HL-60 (cell line): ENCODE measurements at regions not wholly inside any gene's neighbourhood (a gene's known extent, or its start where the extent isn't known, plus 50 kb on each side); places are given as distances from the start of the nearest gene placed in this dataset.

Experiments used
- DNase-seq, 2 experiments: peaks; one replicate each; pipeline ENCODE4 v3.0.0-alpha.2; 2010 to 2020; ENCODE audit warnings: low read depth in 1 of 2, low spot score in 1 of 2
- H3K27ac ChIP-seq: fragments of 250-450 bp; sonication (Bioruptor Pico); replicated peaks from 2 replicates; pipeline ENCODE4 v1.5.1; 2020; ENCODE audit warnings: mild to moderate bottlenecking, moderate library complexity
- H3K27me3 ChIP-seq: fragments of 250-450 bp; sonication (Bioruptor Pico); 2 replicates; pipeline ENCODE4 v1.5.1; 2021; ENCODE audit warnings: mild to moderate bottlenecking, moderate library complexity; ENCODE audit not compliant: insufficient read depth, poor library complexity, severe bottlenecking
- H3K4me3 ChIP-seq: replicated peaks from 2 replicates; pipeline ENCODE4 v1.5.1; 2011; ENCODE audit warnings: mild to moderate bottlenecking, control low read depth, low read length; ENCODE audit not compliant: insufficient read depth
- GABPA ChIP-seq: IDR thresholded peaks from 2 replicates; pipeline ENCODE4 v1.6.1; 2012; ENCODE audit warnings: low read depth
- POLR2AphosphoS5 ChIP-seq: IDR thresholded peaks from 2 replicates; pipeline ENCODE4 v1.6.1; 2012; ENCODE audit warnings: low read depth
- SPI1 ChIP-seq: IDR thresholded peaks from 2 replicates; pipeline ENCODE4 v1.6.1; 2012; ENCODE audit warnings: low read depth, mild to moderate bottlenecking, borderline replicate concordance
- TF ChIP-seq, protein P1 (sequence below): IDR thresholded peaks from one replicate; pipeline ENCODE4 v1.5.1; 2011; ENCODE audit warnings: low read length, control low read depth, inconsistent platforms; ENCODE audit not compliant: insufficient read depth
- TF ChIP-seq, protein P2 (sequence below): IDR thresholded peaks from 2 replicates; pipeline ENCODE4 v1.6.1; 2012; ENCODE audit warnings: low read depth; ENCODE audit not compliant: insufficient replicate concordance

GRCh38 chr4:71978210-71978835, 53.5 kb upstream of the NPFFR2 start:
- H3K4me3 ChIP-seq = no peak overlapping the region
- no peak overlapping the region for H3K27ac ChIP-seq
- H3K27me3 ChIP-seq = no peaks in the 10 kb centered on the region
- no peak for DNase-seq
- TF ChIP-seq POLR2AphosphoS5 (no peak), SPI1 (no peak), GABPA (no peak)
- TF ChIP-seq, protein P1, sequence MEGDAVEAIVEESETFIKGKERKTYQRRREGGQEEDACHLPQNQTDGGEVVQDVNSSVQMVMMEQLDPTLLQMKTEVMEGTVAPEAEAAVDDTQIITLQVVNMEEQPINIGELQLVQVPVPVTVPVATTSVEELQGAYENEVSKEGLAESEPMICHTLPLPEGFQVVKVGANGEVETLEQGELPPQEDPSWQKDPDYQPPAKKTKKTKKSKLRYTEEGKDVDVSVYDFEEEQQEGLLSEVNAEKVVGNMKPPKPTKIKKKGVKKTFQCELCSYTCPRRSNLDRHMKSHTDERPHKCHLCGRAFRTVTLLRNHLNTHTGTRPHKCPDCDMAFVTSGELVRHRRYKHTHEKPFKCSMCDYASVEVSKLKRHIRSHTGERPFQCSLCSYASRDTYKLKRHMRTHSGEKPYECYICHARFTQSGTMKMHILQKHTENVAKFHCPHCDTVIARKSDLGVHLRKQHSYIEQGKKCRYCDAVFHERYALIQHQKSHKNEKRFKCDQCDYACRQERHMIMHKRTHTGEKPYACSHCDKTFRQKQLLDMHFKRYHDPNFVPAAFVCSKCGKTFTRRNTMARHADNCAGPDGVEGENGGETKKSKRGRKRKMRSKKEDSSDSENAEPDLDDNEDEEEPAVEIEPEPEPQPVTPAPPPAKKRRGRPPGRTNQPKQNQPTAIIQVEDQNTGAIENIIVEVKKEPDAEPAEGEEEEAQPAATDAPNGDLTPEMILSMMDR = no peak
- TF ChIP-seq, protein P2, sequence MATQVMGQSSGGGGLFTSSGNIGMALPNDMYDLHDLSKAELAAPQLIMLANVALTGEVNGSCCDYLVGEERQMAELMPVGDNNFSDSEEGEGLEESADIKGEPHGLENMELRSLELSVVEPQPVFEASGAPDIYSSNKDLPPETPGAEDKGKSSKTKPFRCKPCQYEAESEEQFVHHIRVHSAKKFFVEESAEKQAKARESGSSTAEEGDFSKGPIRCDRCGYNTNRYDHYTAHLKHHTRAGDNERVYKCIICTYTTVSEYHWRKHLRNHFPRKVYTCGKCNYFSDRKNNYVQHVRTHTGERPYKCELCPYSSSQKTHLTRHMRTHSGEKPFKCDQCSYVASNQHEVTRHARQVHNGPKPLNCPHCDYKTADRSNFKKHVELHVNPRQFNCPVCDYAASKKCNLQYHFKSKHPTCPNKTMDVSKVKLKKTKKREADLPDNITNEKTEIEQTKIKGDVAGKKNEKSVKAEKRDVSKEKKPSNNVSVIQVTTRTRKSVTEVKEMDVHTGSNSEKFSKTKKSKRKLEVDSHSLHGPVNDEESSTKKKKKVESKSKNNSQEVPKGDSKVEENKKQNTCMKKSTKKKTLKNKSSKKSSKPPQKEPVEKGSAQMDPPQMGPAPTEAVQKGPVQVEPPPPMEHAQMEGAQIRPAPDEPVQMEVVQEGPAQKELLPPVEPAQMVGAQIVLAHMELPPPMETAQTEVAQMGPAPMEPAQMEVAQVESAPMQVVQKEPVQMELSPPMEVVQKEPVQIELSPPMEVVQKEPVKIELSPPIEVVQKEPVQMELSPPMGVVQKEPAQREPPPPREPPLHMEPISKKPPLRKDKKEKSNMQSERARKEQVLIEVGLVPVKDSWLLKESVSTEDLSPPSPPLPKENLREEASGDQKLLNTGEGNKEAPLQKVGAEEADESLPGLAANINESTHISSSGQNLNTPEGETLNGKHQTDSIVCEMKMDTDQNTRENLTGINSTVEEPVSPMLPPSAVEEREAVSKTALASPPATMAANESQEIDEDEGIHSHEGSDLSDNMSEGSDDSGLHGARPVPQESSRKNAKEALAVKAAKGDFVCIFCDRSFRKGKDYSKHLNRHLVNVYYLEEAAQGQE = no peak

DNA sequence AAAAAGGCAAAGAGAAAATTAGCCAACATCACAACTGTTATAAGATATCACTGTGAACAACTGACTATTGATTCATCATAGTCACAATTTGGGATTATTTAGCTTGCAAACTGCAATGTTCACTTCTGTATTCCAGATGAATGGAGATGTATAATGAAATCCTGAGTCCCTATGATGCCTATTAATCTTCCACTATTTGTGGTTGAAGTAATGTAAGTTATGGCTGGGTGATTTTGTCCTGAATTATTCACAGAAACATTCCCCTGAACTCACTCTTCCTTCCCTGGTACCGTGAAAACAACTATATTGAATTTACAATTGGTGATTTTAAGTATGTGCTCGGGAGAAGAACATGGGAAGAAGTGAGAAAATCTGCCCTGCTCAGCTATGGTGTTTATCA, 50.8 kb upstream of the NPFFR2 start:
- TF ChIP-seq POLR2AphosphoS5 = no peak
- TF ChIP-seq SPI1 = no peak
- TF ChIP-seq, protein P1 = no peak
- no peak for TF ChIP-seq GABPA
- TF ChIP-seq, protein P2 = no peak
- no peak for DNase-seq
- Histone ChIP-seq H3K4me3 (no peak overlapping the region), H3K27me3 (no peaks in the 10 kb centered on the region), H3K27ac (no peak overlapping the region)
